Endothelial cell (in vitro differentiated cells): ENCODE measurements at regions not wholly inside any gene's neighbourhood (a gene's known extent, or its start where the extent isn't known, plus 50 kb on each side); places are given as distances from the start of the nearest gene placed in this dataset.
"Not testable (repeated sequence)": the region's sequence is repeated elsewhere in the genome, so short reads cannot be mapped to it uniquely, and the experiment has no call there.

Experiments
- DNase-seq: peaks from one replicate; pipeline ENCODE4 v3.0.0; 2021; ENCODE audit warnings: low spot score
- H3K27ac Mint-ChIP-seq: one replicate; pipeline ENCODE4 v1.8.0; 2021; ENCODE audit warnings: mixed read lengths, inconsistent platforms; ENCODE audit not compliant: unreplicated experiment
- H3K27me3 Mint-ChIP-seq: one replicate; pipeline ENCODE4 v1.8.0; 2021; ENCODE audit warnings: mild to moderate bottlenecking, moderate library complexity, mixed read lengths, inconsistent platforms; ENCODE audit not compliant: unreplicated experiment
- H3K36me3 Mint-ChIP-seq: one replicate; pipeline ENCODE4 v1.8.0; 2021; ENCODE audit warnings: mild to moderate bottlenecking, low read depth, mixed read lengths, inconsistent platforms; ENCODE audit not compliant: unreplicated experiment
- H3K4me1 Mint-ChIP-seq: one replicate; pipeline ENCODE4 v1.8.0; 2021; ENCODE audit warnings: mild to moderate bottlenecking, mixed read lengths, inconsistent platforms; ENCODE audit not compliant: unreplicated experiment
- H3K4me3 Mint-ChIP-seq: one replicate; pipeline ENCODE4 v1.8.0; 2021; ENCODE audit warnings: mild to moderate bottlenecking, mixed read lengths, inconsistent platforms; ENCODE audit not compliant: unreplicated experiment
- H3K9me3 Mint-ChIP-seq: one replicate; pipeline ENCODE4 v1.8.0; 2021; ENCODE audit warnings: mixed read lengths, inconsistent platforms; ENCODE audit not compliant: unreplicated experiment
- CTCF ChIP-seq: fragments of 200-600 bp; sonication (generic); IDR thresholded peaks from one replicate; pipeline ENCODE4 v1.5.0; 2021; ENCODE audit warnings: antibody characterized with exemption; ENCODE audit not compliant: unreplicated experiment

- H3K4me3 Mint-ChIP-seq = no peak overlapping the region
- H3K4me1 Mint-ChIP-seq = no peaks in the 10 kb centered on the region
- peaks cover 6% of the 10 kb centered on the region for H3K27me3 Mint-ChIP-seq
- H3K27ac Mint-ChIP-seq = no peak overlapping the region
- no peak for TF ChIP-seq CTCF
- no peaks in the 10 kb centered on the region for H3K9me3 Mint-ChIP-seq
- no peak for DNase-seq
- no peaks in the 10 kb centered on the region for H3K36me3 Mint-ChIP-seq
Measured at GRCh38 chr7:101725921-101726320, 91.5 kb upstream of the CUX1 start.

- peaks cover 9% of the 10 kb centered on the region for H3K27me3 Mint-ChIP-seq
- H3K27ac Mint-ChIP-seq = no peak overlapping the region
- no peak for DNase-seq
- TF ChIP-seq CTCF = no peak
- no peaks in the 10 kb centered on the region for H3K4me1 Mint-ChIP-seq
- no peaks in the 10 kb centered on the region for H3K9me3 Mint-ChIP-seq
- no peaks in the 10 kb centered on the region for H3K36me3 Mint-ChIP-seq
- no peak overlapping the region for H3K4me3 Mint-ChIP-seq
Measured at GRCh38 chr7:101727184-101727583, 90.2 kb upstream of the CUX1 start.

GRCh38 chr7:101728128-101728527 lies 89.3 kb upstream of the CUX1 start:
- TF ChIP-seq CTCF = no peak
- DNase-seq = no peak
- Mint-ChIP-seq H3K4me3 (no peak overlapping the region), H3K9me3 (no peaks in the 10 kb centered on the region), H3K27me3 (peaks cover 9% of the 10 kb centered on the region), H3K36me3 (no peaks in the 10 kb centered on the region), H3K27ac (no peak overlapping the region), H3K4me1 (no peaks in the 10 kb centered on the region)

- H3K9me3 Mint-ChIP-seq, H3K27me3 Mint-ChIP-seq: not testable (repeated sequence)
Measured at GRCh38 chr7:101728873-101729240, 88.6 kb upstream of the CUX1 start.

GRCh38 chr7:101729241-101729883 lies 88.1 kb upstream of the CUX1 start:
- Mint-ChIP-seq H3K27ac (no peak overlapping the region), H3K27me3 (peaks cover 7% of the 10 kb centered on the region), H3K9me3 (no peaks in the 10 kb centered on the region)

More at GRCh38 chr7:101728873-101729240, 88.6 kb upstream of the CUX1 start:
- not testable (repeated sequence) for H3K4me1 Mint-ChIP-seq, H3K36me3 Mint-ChIP-seq, H3K4me3 Mint-ChIP-seq, DNase-seq, H3K27ac Mint-ChIP-seq

More at GRCh38 chr7:101729241-101729883, 88.1 kb upstream of the CUX1 start:
- DNase-seq = no peak
- H3K36me3 Mint-ChIP-seq = no peaks in the 10 kb centered on the region
- no peak for TF ChIP-seq CTCF
- H3K4me3 Mint-ChIP-seq = no peak overlapping the region
- H3K4me1 Mint-ChIP-seq = no peaks in the 10 kb centered on the region
